ENCODE measurements at regions not wholly inside any gene's neighbourhood (a gene's known extent, or its start where the extent isn't known, plus 50 kb on each side); places are given as distances from the start of the nearest gene placed in this dataset.

DNA sequence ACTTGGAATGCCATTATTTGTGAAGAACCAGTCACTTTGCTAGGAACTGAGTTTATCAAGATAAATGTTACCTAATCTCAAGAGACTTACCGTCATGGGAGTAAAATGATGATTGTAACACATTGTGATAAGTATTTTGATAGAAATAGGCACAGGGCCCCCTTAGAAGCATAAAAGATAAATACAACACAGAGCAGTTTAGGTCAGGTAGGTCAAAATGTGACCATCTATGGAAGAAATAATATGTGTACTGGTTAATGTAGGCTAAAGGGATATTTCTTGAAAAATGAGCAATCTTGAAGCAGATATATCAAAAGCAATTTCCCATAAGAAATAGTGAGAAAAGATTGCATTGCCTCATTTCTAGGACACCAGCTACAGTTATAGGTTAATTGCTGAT, 1386.8 kb upstream of the ADGRL2 start:
- WGBS, 2 donors, result 64 to 71% methylated on average over 1 of the region's 1 CpG
- intact Hi-C loops (cut with DNase I; ENCODE audit: low total_unique reads), result no loop called here
- TF ChIP-seq, protein P1, sequence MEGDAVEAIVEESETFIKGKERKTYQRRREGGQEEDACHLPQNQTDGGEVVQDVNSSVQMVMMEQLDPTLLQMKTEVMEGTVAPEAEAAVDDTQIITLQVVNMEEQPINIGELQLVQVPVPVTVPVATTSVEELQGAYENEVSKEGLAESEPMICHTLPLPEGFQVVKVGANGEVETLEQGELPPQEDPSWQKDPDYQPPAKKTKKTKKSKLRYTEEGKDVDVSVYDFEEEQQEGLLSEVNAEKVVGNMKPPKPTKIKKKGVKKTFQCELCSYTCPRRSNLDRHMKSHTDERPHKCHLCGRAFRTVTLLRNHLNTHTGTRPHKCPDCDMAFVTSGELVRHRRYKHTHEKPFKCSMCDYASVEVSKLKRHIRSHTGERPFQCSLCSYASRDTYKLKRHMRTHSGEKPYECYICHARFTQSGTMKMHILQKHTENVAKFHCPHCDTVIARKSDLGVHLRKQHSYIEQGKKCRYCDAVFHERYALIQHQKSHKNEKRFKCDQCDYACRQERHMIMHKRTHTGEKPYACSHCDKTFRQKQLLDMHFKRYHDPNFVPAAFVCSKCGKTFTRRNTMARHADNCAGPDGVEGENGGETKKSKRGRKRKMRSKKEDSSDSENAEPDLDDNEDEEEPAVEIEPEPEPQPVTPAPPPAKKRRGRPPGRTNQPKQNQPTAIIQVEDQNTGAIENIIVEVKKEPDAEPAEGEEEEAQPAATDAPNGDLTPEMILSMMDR (IDR thresholded peaks at IDR 0.05), result no peak
- TF ChIP-seq POLR2A (IDR thresholded peaks at IDR 0.05), result no peak
- H3K4me1 ChIP-seq, result no peaks in the 10 kb centered on the region
- H3K27ac ChIP-seq, result no peak overlapping the region
- DNase-seq, result no peak
- H3K27me3 ChIP-seq, result no peaks in the 10 kb centered on the region
- H3K9me3 ChIP-seq, result no peaks in the 10 kb centered on the region
- H3K4me3 ChIP-seq, result no peak overlapping the region
- no peaks in the 10 kb centered on the region for H3K36me3 ChIP-seq (ENCODE audit: low read depth, missing control alignments)

DNA sequence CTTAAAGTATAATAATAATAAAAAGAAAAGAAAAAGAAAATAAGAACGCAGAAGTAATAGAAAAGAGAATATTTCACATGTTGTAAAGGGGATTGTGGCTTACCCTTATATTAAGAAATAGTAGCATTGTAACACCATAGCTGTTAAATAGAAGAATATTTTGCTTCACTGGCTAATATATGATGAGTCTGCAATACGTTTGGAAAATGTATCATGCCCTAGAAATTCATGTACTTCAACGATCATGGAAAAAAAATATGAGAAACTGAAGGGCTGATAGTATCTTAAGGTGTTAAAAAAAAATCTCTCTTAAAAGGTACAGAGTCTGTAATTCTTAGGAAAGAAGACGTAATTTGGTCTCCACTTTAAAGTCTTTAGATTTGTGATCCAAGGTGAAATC, 1390.5 kb upstream of the ADGRL2 start:
- no peaks in the 10 kb centered on the region for H3K36me3 ChIP-seq (ENCODE audit: low read depth, missing control alignments)
- intact Hi-C loops (cut with DNase I; ENCODE audit: low total_unique reads), result no loop called here
- WGBS, 2 donors, result 84 to 85% methylated on average over 4 of the region's 4 CpGs
- H3K27me3 ChIP-seq, result no peaks in the 10 kb centered on the region
- H3K27ac ChIP-seq, result no peak overlapping the region
- DNase-seq, result no peak
- no peak overlapping the region for H3K4me3 ChIP-seq
- no peaks in the 10 kb centered on the region for H3K4me1 ChIP-seq
- H3K9me3 ChIP-seq, result no peaks in the 10 kb centered on the region
- TF ChIP-seq, protein P1 (IDR thresholded peaks at IDR 0.05), result no peak
- TF ChIP-seq POLR2A (IDR thresholded peaks at IDR 0.05), result no peak

DNA sequence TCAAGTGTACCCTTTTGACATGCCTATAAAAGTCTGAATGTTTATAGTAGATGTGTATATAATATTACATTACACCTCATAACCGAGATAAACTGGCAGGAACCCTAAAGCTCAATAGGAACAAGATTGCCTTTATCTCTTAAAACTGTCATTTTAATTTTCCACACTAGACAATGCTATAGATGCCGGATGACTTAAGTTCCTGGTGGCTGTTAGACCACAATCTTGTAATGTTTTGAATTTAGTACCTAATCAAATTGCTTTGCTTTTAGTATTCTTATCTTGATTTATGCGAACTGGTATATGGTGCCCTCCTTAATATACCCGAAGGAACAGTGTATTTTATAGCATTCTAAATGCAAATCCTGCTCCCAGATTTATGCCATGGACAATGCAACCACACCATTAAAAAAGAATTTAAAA, 1397.0 kb upstream of the ADGRL4 start:
- 82 to 85% methylated on average over 4 of the region's 4 CpGs for WGBS, 2 donors
- Histone ChIP-seq H3K4me1 (no peaks in the 10 kb centered on the region), H3K36me3 (ENCODE audit: low read depth, missing control alignments) (no peaks in the 10 kb centered on the region), H3K27me3 (no peaks in the 10 kb centered on the region), H3K4me3 (no peak overlapping the region), H3K9me3 (no peaks in the 10 kb centered on the region), H3K27ac (no peak overlapping the region)
- DNase-seq, result no peak
- TF ChIP-seq, protein P1 (IDR thresholded peaks at IDR 0.05), result no peak
- no peak for TF ChIP-seq POLR2A (IDR thresholded peaks at IDR 0.05)
- intact Hi-C loops (cut with DNase I; ENCODE audit: low total_unique reads), result no loop called here

DNA sequence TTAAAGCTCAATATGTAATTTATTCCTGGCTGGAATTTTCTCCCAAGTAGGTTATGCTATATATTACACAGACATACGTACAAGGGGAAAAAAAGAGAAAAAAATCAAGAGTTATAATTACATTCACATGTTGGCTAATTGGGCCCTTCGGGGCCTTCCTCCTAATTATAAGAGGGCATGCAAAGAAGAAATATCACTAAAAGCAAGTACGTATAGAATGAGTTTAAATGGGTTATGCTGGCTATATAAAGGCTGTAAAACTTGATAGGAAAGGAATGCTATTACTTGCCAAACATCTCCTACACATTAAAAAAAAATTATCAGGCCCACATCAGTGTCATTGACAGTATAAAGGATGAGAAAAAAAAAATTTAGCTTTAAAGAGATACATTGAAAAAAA, 1396.1 kb upstream of the ADGRL4 start:
- intact Hi-C loops (cut with DNase I; ENCODE audit: low total_unique reads), result no loop called here
- DNase-seq, result no peak
- Histone ChIP-seq H3K9me3 (no peaks in the 10 kb centered on the region), H3K27ac (no peak overlapping the region), H3K36me3 (ENCODE audit: low read depth, missing control alignments) (no peaks in the 10 kb centered on the region), H3K4me3 (no peak overlapping the region), H3K4me1 (no peaks in the 10 kb centered on the region), H3K27me3 (no peaks in the 10 kb centered on the region)
- WGBS, 2 donors, result 63 to 69% methylated on average over 3 of the region's 3 CpGs
- TF ChIP-seq, protein P1 (IDR thresholded peaks at IDR 0.05), result no peak
- TF ChIP-seq POLR2A (IDR thresholded peaks at IDR 0.05), result no peak

DNA sequence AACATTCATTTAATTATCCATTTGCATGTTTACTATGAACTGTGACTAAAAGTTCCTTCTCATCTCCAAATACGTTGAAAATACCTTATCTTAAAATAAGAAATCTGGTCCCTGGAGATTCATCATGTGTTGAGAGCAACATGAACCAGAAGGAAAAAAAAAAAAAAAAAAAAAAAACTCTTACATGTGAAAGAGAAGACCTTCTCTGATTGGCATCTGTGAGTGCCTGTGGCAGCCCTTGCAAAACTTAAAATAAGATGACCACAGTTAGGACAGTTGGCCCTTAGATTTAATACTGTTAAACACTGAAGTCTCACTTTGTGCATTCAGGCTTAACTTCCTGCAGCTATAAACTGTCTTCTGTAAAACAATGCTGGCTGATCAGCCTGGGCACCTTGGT, 1395.2 kb upstream of the ADGRL4 start:
- intact Hi-C loops (cut with DNase I; ENCODE audit: low total_unique reads), result no loop called here
- no peak for DNase-seq

More for the DNA sequence above, 1395.2 kb upstream of the ADGRL4 start:
- H3K27ac ChIP-seq, result no peak overlapping the region
- 41 to 63% methylated on average over 1 of the region's 1 CpG for WGBS, 2 donors
- H3K27me3 ChIP-seq, result no peaks in the 10 kb centered on the region
- H3K4me1 ChIP-seq, result no peaks in the 10 kb centered on the region
- TF ChIP-seq POLR2A (IDR thresholded peaks at IDR 0.05), result no peak
- TF ChIP-seq, protein P1 (IDR thresholded peaks at IDR 0.05), result no peak
- no peaks in the 10 kb centered on the region for H3K36me3 ChIP-seq (ENCODE audit: low read depth, missing control alignments)
- H3K9me3 ChIP-seq, result no peaks in the 10 kb centered on the region
- H3K4me3 ChIP-seq, result no peak overlapping the region
